HG03280 (cell line): ENCODE measurements at regions not wholly inside any gene's neighbourhood (a gene's known extent, or its start where the extent isn't known, plus 50 kb on each side); places are given as distances from the start of the nearest gene placed in this dataset.
"Not testable (repeated sequence)": the region's sequence is repeated elsewhere in the genome, so short reads cannot be mapped to it uniquely, and the experiment has no call there.

ENCODE experiments used
- ATAC-seq: cut with Tn5 transposase; IDR thresholded peaks from one replicate; pipeline ENCODE4 v1.9.1; 2021; ENCODE audit warnings: mild to moderate bottlenecking, moderate library complexity; ENCODE audit not compliant: unreplicated experiment

- no peak for ATAC-seq
These were observed 98.3 kb downstream of the TMEM130 start for GRCh38 chr7:98771519-98771918.

GRCh38 chr7:98771941-98772603 lies 97.7 kb downstream of the TMEM130 start:
- ATAC-seq = no peak

GRCh38 chr7:98774884-98775283 lies 94.9 kb downstream of the TMEM130 start:
- no peak for ATAC-seq

- no peak for ATAC-seq
These were observed 92.8 kb downstream of the TMEM130 start for GRCh38 chr7:98777051-98777450.

GRCh38 chr7:98778421-98778820 lies 91.4 kb downstream of the TMEM130 start:
- no peak for ATAC-seq

- no peak for ATAC-seq
These were observed 89.8 kb downstream of the TMEM130 start for GRCh38 chr7:98779800-98780587.

GRCh38 chr7:98784216-98784785 lies 85.5 kb downstream of the TMEM130 start:
- ATAC-seq = no peak

- ATAC-seq = no peak
These were observed 83.8 kb downstream of the TMEM130 start for GRCh38 chr7:98785929-98786571.

- ATAC-seq = no peak
These were observed 80.8 kb downstream of the TMEM130 start for GRCh38 chr7:98788966-98789365.

- not testable (repeated sequence) for ATAC-seq
These were observed 75.4 kb downstream of the TMEM130 start for GRCh38 chr7:98794453-98794852.

GRCh38 chr7:98795741-98796493 lies 73.9 kb downstream of the TMEM130 start:
- peak; percentile 70 for ATAC-seq
